Type B pancreatic cell (in vitro differentiated cells): ENCODE measurements at regions not wholly inside any gene's neighbourhood (a gene's known extent, or its start where the extent isn't known, plus 50 kb on each side); places are given as distances from the start of the nearest gene placed in this dataset.

Source experiments
- DNase-seq: peaks from one replicate; pipeline ENCODE4 v3.0.0; 2021; ENCODE audit warnings: mixed read lengths; ENCODE audit not compliant: unreplicated experiment; ENCODE audit errors: extremely low spot score
- H3K27ac Mint-ChIP-seq: 2 replicates; pipeline ENCODE4 v1.8.0; 2021; ENCODE audit warnings: mild to moderate bottlenecking, mixed read lengths
- H3K27me3 Mint-ChIP-seq: 2 replicates; pipeline ENCODE4 v1.8.0; 2021; ENCODE audit warnings: mixed read lengths
- H3K36me3 Mint-ChIP-seq: 2 replicates; pipeline ENCODE4 v1.8.0; 2021; ENCODE audit warnings: mixed read lengths
- H3K4me1 Mint-ChIP-seq: one replicate; pipeline ENCODE4 v1.8.0; 2021; ENCODE audit warnings: mixed read lengths; ENCODE audit not compliant: unreplicated experiment
- H3K4me3 Mint-ChIP-seq: 2 replicates; pipeline ENCODE4 v1.8.0; 2021; ENCODE audit warnings: mild to moderate bottlenecking, mixed read lengths
- H3K9me3 Mint-ChIP-seq: 2 replicates; pipeline ENCODE4 v1.8.0; 2021; ENCODE audit warnings: mixed read lengths
- TF ChIP-seq, protein P1 (sequence below): fragments of 200-600 bp; sonication (generic); conservative IDR thresholded peaks from 2 replicates; pipeline ENCODE4 v1.5.0; 2021; ENCODE audit warnings: antibody characterized with exemption, mild to moderate bottlenecking

DNA sequence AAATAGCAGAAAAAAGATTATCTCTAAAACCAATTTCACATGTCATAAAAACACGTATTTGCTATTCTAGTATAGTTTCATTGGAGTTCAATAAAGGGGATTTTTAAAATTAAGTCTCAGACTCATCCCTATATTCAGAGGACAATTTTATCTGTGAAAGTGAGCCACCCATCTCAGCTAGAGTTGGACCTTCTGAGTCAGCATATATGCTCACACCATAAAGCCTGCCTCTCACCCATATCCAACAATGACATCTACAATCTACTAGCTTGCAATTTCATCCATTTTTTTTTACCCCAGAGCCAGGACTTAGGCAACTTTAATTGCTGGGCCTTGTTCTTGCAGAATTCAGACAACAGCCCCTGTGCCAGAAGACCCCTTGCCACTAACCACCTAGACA, 165.3 kb upstream of the DYNLRB2 start:
- H3K36me3 Mint-ChIP-seq = no peaks in the 10 kb centered on the region
- H3K27ac Mint-ChIP-seq = no peak overlapping the region
- no peaks in the 10 kb centered on the region for H3K27me3 Mint-ChIP-seq
- H3K4me1 Mint-ChIP-seq = peaks cover 4% of the 10 kb centered on the region
- H3K4me3 Mint-ChIP-seq = no peak overlapping the region
- no peaks in the 10 kb centered on the region for H3K9me3 Mint-ChIP-seq
- no peak for DNase-seq
- TF ChIP-seq, protein P1, sequence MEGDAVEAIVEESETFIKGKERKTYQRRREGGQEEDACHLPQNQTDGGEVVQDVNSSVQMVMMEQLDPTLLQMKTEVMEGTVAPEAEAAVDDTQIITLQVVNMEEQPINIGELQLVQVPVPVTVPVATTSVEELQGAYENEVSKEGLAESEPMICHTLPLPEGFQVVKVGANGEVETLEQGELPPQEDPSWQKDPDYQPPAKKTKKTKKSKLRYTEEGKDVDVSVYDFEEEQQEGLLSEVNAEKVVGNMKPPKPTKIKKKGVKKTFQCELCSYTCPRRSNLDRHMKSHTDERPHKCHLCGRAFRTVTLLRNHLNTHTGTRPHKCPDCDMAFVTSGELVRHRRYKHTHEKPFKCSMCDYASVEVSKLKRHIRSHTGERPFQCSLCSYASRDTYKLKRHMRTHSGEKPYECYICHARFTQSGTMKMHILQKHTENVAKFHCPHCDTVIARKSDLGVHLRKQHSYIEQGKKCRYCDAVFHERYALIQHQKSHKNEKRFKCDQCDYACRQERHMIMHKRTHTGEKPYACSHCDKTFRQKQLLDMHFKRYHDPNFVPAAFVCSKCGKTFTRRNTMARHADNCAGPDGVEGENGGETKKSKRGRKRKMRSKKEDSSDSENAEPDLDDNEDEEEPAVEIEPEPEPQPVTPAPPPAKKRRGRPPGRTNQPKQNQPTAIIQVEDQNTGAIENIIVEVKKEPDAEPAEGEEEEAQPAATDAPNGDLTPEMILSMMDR = no peak

DNA sequence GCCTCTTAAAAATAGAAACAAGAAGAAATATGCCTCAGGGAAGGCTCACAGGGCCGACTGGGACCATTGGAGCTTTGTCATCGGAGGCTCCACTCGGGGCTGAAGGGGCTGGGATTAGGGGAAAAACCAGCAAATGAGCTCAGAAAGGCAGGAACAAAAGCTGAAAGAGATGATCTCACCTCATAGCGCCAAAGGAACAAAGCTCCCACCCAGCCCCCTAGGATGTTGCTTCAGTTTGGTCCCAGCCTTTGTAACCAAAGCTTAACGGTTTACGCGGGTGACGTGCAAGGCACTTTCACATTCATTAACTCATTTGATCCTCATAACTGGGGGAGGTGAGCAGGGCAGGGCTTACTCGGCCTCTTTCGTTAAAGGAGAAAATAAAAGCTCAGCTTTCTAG, 168.5 kb upstream of the DYNLRB2 start:
- TF ChIP-seq, protein P1 = no peak
- Mint-ChIP-seq H3K4me1 (peaks cover 10% of the 10 kb centered on the region), H3K9me3 (no peaks in the 10 kb centered on the region), H3K4me3 (no peak overlapping the region), H3K27me3 (no peaks in the 10 kb centered on the region), H3K27ac (no peak overlapping the region), H3K36me3 (no peaks in the 10 kb centered on the region)
- DNase-seq = no peak

DNA sequence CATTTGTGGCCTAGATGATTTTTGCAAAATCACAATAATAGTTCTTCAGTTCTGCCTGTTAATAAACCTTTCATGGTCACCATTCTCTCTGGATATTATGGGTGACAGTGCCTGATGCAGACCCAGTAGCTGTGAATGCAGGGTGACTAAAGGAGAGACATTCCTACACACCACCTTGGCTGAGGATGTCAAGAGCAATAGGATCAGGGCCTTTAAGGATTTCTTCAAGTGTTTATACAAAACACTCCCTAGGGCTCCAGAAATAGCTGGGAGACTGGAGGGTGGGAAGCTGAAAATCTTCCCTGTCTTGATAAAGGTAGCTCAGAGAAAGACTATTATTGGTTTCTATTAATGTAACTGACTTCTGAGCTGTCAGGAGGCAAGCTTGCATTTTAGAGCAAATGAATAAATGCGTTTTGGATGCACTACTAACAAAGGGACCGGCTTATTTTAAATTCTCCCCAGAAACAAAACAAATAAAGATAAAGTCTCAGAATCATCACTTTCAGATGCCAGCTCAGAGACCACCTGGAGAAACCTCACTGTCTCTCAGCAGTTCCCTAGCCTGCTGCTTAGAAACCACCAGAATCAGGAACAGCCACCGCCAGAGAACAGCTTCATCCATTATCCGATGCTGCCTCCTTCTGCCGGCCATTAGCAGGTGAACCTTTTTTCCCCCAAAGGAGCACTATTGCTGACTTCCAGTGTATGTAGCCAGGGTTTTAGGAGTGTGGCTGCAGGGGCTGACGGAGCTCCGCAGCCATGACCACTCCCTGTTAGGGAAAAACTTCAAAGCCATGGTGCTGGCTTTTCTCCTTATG, 171.4 kb upstream of the DYNLRB2 start:
- H3K27me3 Mint-ChIP-seq = no peaks in the 10 kb centered on the region
- H3K36me3 Mint-ChIP-seq = no peaks in the 10 kb centered on the region
- TF ChIP-seq, protein P1 = peak; percentile 72
- H3K27ac Mint-ChIP-seq = no peak overlapping the region
- no peak overlapping the region for H3K4me3 Mint-ChIP-seq
- peaks cover 6% of the 10 kb centered on the region for H3K4me1 Mint-ChIP-seq
- H3K9me3 Mint-ChIP-seq = no peaks in the 10 kb centered on the region
- DNase-seq = no peak

DNA sequence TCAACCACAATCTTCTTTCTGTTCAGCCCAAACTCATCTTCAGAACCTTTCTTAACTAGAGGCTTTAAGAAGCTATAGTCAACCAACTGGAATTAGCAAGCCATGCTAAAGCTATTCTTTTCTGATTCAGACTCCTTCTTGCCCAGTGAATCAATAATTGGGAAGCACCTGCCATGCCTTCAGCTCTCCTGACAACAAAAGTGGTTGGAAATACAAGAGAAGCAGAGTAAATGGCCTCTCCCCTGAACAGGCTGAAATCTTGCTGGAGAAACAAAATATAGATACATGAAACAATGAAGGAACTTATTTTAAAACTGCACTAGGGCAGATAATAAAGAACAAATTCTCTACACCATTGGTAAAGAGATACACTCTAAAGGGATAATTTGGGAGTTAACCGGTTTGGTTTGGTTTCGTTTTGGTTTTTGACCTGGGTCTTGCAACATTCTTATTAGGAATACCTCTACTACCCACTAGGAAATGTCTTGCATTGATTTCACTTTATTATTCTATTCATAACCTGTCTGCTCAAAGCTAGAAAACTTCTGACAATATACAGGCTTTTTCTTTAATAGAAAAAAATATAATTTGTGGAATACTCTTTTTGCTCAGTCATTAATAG, 173.6 kb upstream of the DYNLRB2 start:
- no peak for DNase-seq
- H3K36me3 Mint-ChIP-seq = no peaks in the 10 kb centered on the region
- peaks cover 15% of the 10 kb centered on the region for H3K27me3 Mint-ChIP-seq
- peaks cover 6% of the 10 kb centered on the region for H3K4me1 Mint-ChIP-seq
- TF ChIP-seq, protein P1 = peak; percentile 19
- no peak overlapping the region for H3K27ac Mint-ChIP-seq
- H3K9me3 Mint-ChIP-seq = no peaks in the 10 kb centered on the region
- no peak overlapping the region for H3K4me3 Mint-ChIP-seq

DNA sequence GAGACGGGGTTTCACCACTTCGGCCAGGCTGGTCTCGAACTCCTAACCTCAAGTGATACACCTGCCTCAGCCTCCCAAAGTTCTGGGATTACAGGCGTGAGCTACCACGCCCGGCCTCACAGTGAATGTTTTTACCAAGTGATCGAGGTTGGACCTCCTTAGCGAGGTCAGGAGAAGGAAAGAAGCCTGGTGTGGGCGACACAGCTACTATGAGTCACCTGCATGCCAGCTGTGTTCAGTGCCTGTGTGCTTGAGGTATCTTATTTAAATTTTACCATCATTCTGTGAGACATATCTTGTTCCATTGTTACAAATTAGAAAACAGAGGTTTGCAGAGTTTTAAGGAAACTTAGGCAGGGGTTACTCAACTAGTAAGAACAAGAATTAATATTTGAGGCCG, 174.8 kb upstream of the DYNLRB2 start:
- Mint-ChIP-seq H3K27me3 (peaks cover 23% of the 10 kb centered on the region), H3K4me1 (peaks cover 6% of the 10 kb centered on the region), H3K27ac (no peak overlapping the region), H3K9me3 (no peaks in the 10 kb centered on the region), H3K4me3 (no peak overlapping the region), H3K36me3 (no peaks in the 10 kb centered on the region)
- no peak for DNase-seq
- TF ChIP-seq, protein P1 = no peak
